SK-N-MC (cell line): ENCODE measurements at regions not wholly inside any gene's neighbourhood (a gene's known extent, or its start where the extent isn't known, plus 50 kb on each side); places are given as distances from the start of the nearest gene placed in this dataset.

Experiments
- EZH2 ChIP-seq: fragments of 200-600 bp; sonication (generic); IDR thresholded peaks from one replicate; pipeline ENCODE4 v1.6.1; 2017; ENCODE audit warnings: antibody characterized with exemption
- FOXP2 ChIP-seq: optimal IDR thresholded peaks from 2 replicates; pipeline ENCODE3; 2011; ENCODE audit warnings: mild to moderate bottlenecking, moderate library complexity; ENCODE audit not compliant: insufficient read depth; ENCODE audit errors: extremely low read length, control extremely low read depth
- POLR2AphosphoS5 ChIP-seq: IDR thresholded peaks from 2 replicates; pipeline ENCODE4 v1.6.1; 2012; ENCODE audit warnings: mild to moderate bottlenecking, low read depth, low read length, borderline replicate concordance

DNA sequence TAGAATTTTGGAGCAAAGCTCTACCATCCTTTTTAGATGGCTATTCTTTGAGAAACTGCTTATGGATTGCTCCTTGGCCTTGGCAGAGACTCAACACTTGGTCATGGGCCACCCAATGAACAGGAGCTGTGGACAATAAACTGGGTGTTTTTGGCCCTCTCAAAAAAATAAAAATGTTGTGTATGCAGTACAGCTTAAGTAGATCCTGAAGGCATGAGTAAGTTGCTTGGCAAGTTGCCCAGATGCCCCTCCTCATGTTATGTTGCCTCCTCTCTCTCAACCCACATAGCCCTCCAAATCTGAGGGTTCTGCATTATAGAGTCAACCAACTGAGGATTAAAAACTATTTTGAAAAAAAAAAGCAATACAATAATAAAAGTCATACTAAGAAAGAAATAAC is 124.9 kb downstream of the ATP23 start:
- no peak for TF ChIP-seq EZH2
- no peak for TF ChIP-seq POLR2AphosphoS5
- no peak for TF ChIP-seq FOXP2
